ENCODE measurements at regions not wholly inside any gene's neighbourhood (a gene's known extent, or its start where the extent isn't known, plus 50 kb on each side); places are given as distances from the start of the nearest gene placed in this dataset.
"Not testable (repeated sequence)": the region's sequence is repeated elsewhere in the genome, so short reads cannot be mapped to it uniquely, and the experiment has no call there.

GRCh38 chr6:137545073-137545472 lies 50.9 kb upstream of the OLIG3 start:
- DNase-seq (ENCODE audit: low read depth, low spot score) = no peak

GRCh38 chr6:137547186-137547585 lies 53.0 kb upstream of the OLIG3 start:
- Histone ChIP-seq H3K36me3 (ENCODE audit: insufficient read depth, low read length) (no peaks in the 10 kb centered on the region), H3K9ac (ENCODE audit: insufficient read length) (no peak overlapping the region), H3K27ac (no peak overlapping the region), H3K4me3 (no peak overlapping the region), H3K9me3 (ENCODE audit: low read depth, low read length) (no peaks in the 10 kb centered on the region)
- no peak for DNase-seq (ENCODE audit: low read depth, low spot score)
- TF ChIP-seq POLR2AphosphoS5 (IDR thresholded peaks at IDR 0.05; ENCODE audit: borderline replicate concordance, low read depth, low read length) (no peak), FOXP2 (optimal IDR thresholded peaks at IDR 0.05; ENCODE audit: control extremely low read depth, extremely low read length, insufficient read depth) (no peak), EZH2 (IDR thresholded peaks at IDR 0.05) (no peak)

More at GRCh38 chr6:137545073-137545472, 50.9 kb upstream of the OLIG3 start:
- Histone ChIP-seq H3K9me3 (ENCODE audit: low read depth, low read length) (no peaks in the 10 kb centered on the region), H3K27ac (no peak overlapping the region), H3K36me3 (ENCODE audit: insufficient read depth, low read length) (no peaks in the 10 kb centered on the region), H3K4me3 (no peak overlapping the region), H3K9ac (ENCODE audit: insufficient read length) (no peak overlapping the region)
- no peak for TF ChIP-seq POLR2AphosphoS5 (IDR thresholded peaks at IDR 0.05; ENCODE audit: borderline replicate concordance, low read depth, low read length)
- no peak for TF ChIP-seq EZH2 (IDR thresholded peaks at IDR 0.05)
- TF ChIP-seq FOXP2 (optimal IDR thresholded peaks at IDR 0.05; ENCODE audit: control extremely low read depth, extremely low read length, insufficient read depth) = no peak

- Histone ChIP-seq H3K9me3 (ENCODE audit: low read depth, low read length) (no peaks in the 10 kb centered on the region), H3K9ac (ENCODE audit: insufficient read length) (no peak overlapping the region), H3K36me3 (ENCODE audit: insufficient read depth, low read length) (no peaks in the 10 kb centered on the region), H3K27ac (no peak overlapping the region), H3K4me3 (no peak overlapping the region)
- DNase-seq (ENCODE audit: low read depth, low spot score) = no peak
- TF ChIP-seq POLR2AphosphoS5 (IDR thresholded peaks at IDR 0.05; ENCODE audit: borderline replicate concordance, low read depth, low read length) = no peak
- TF ChIP-seq EZH2 (IDR thresholded peaks at IDR 0.05) = no peak
- TF ChIP-seq FOXP2 (optimal IDR thresholded peaks at IDR 0.05; ENCODE audit: control extremely low read depth, extremely low read length, insufficient read depth) = no peak
Measured at GRCh38 chr6:137547601-137548000, 53.4 kb upstream of the OLIG3 start.

GRCh38 chr6:137549106-137549505 lies 54.9 kb upstream of the OLIG3 start:
- Histone ChIP-seq H3K9ac (ENCODE audit: insufficient read length) (no peak overlapping the region), H3K4me3 (no peak overlapping the region)

GRCh38 chr6:137550535-137550934 lies 56.3 kb upstream of the OLIG3 start:
- no peak for TF ChIP-seq POLR2AphosphoS5 (IDR thresholded peaks at IDR 0.05; ENCODE audit: borderline replicate concordance, low read depth, low read length)
- no peak for TF ChIP-seq FOXP2 (optimal IDR thresholded peaks at IDR 0.05; ENCODE audit: control extremely low read depth, extremely low read length, insufficient read depth)
- TF ChIP-seq EZH2 (IDR thresholded peaks at IDR 0.05) = no peak
- H3K27ac ChIP-seq = no peak overlapping the region
- H3K36me3 ChIP-seq (ENCODE audit: insufficient read depth, low read length) = no peaks in the 10 kb centered on the region
- no peaks in the 10 kb centered on the region for H3K9me3 ChIP-seq (ENCODE audit: low read depth, low read length)
- H3K9ac ChIP-seq (ENCODE audit: insufficient read length) = no peak overlapping the region
- H3K4me3 ChIP-seq = no peak overlapping the region
- no peak for DNase-seq (ENCODE audit: low read depth, low spot score)

More at GRCh38 chr6:137549106-137549505, 54.9 kb upstream of the OLIG3 start:
- Histone ChIP-seq H3K9me3 (ENCODE audit: low read depth, low read length) (no peaks in the 10 kb centered on the region), H3K36me3 (ENCODE audit: insufficient read depth, low read length) (no peaks in the 10 kb centered on the region), H3K27ac (no peak overlapping the region)
- DNase-seq (ENCODE audit: low read depth, low spot score) = no peak
- TF ChIP-seq FOXP2 (optimal IDR thresholded peaks at IDR 0.05; ENCODE audit: control extremely low read depth, extremely low read length, insufficient read depth) = no peak
- no peak for TF ChIP-seq POLR2AphosphoS5 (IDR thresholded peaks at IDR 0.05; ENCODE audit: borderline replicate concordance, low read depth, low read length)
- TF ChIP-seq EZH2 (IDR thresholded peaks at IDR 0.05) = no peak

GRCh38 chr6:137552146-137552545 lies 58.0 kb upstream of the OLIG3 start:
- H3K27ac ChIP-seq = no peak overlapping the region
- DNase-seq (ENCODE audit: low read depth, low spot score) = no peak
- no peaks in the 10 kb centered on the region for H3K36me3 ChIP-seq (ENCODE audit: insufficient read depth, low read length)
- H3K9me3 ChIP-seq (ENCODE audit: low read depth, low read length) = no peaks in the 10 kb centered on the region
- H3K9ac ChIP-seq (ENCODE audit: insufficient read length) = no peak overlapping the region
- no peak for TF ChIP-seq FOXP2 (optimal IDR thresholded peaks at IDR 0.05; ENCODE audit: control extremely low read depth, extremely low read length, insufficient read depth)
- no peak for TF ChIP-seq POLR2AphosphoS5 (IDR thresholded peaks at IDR 0.05; ENCODE audit: borderline replicate concordance, low read depth, low read length)
- TF ChIP-seq EZH2 (IDR thresholded peaks at IDR 0.05) = no peak
- no peak overlapping the region for H3K4me3 ChIP-seq

- TF ChIP-seq POLR2AphosphoS5 (IDR thresholded peaks at IDR 0.05; ENCODE audit: borderline replicate concordance, low read depth, low read length) = no peak
- TF ChIP-seq EZH2 (IDR thresholded peaks at IDR 0.05) = no peak
- TF ChIP-seq FOXP2 (optimal IDR thresholded peaks at IDR 0.05; ENCODE audit: control extremely low read depth, extremely low read length, insufficient read depth) = no peak
- Histone ChIP-seq H3K27ac (no peak overlapping the region), H3K36me3 (ENCODE audit: insufficient read depth, low read length) (no peaks in the 10 kb centered on the region), H3K9ac (ENCODE audit: insufficient read length) (no peak overlapping the region), H3K4me3 (no peak overlapping the region), H3K9me3 (ENCODE audit: low read depth, low read length) (no peaks in the 10 kb centered on the region)
- DNase-seq (ENCODE audit: low read depth, low spot score) = no peak
Measured at GRCh38 chr6:137552809-137553208, 58.6 kb upstream of the OLIG3 start.

GRCh38 chr6:137559521-137560183 lies 65.5 kb upstream of the OLIG3 start:
- H3K9me3 ChIP-seq (ENCODE audit: low read depth, low read length); H3K4me3 ChIP-seq; H3K9ac ChIP-seq (ENCODE audit: insufficient read length); H3K27ac ChIP-seq; DNase-seq (ENCODE audit: low read depth, low spot score); H3K36me3 ChIP-seq (ENCODE audit: insufficient read depth, low read length): not testable (repeated sequence)

GRCh38 chr6:137560184-137560563 lies 66.0 kb upstream of the OLIG3 start:
- Histone ChIP-seq H3K9me3 (ENCODE audit: low read depth, low read length) (0 out of 2 replicates have a peak, but pooled peaks cover 3% of the 10 kb centered on the region), H3K36me3 (ENCODE audit: insufficient read depth, low read length) (no peaks in the 10 kb centered on the region), H3K9ac (ENCODE audit: insufficient read length) (no peak overlapping the region), H3K4me3 (no peak overlapping the region), H3K27ac (no peak overlapping the region)
- no peak for DNase-seq (ENCODE audit: low read depth, low spot score)
- no peak for TF ChIP-seq EZH2 (IDR thresholded peaks at IDR 0.05)
- TF ChIP-seq FOXP2 (optimal IDR thresholded peaks at IDR 0.05; ENCODE audit: control extremely low read depth, extremely low read length, insufficient read depth) = no peak
- TF ChIP-seq POLR2AphosphoS5 (IDR thresholded peaks at IDR 0.05; ENCODE audit: borderline replicate concordance, low read depth, low read length) = no peak
